ENCODE measurements at regions not wholly inside any gene's neighbourhood (a gene's known extent, or its start where the extent isn't known, plus 50 kb on each side); places are given as distances from the start of the nearest gene placed in this dataset.

DNA sequence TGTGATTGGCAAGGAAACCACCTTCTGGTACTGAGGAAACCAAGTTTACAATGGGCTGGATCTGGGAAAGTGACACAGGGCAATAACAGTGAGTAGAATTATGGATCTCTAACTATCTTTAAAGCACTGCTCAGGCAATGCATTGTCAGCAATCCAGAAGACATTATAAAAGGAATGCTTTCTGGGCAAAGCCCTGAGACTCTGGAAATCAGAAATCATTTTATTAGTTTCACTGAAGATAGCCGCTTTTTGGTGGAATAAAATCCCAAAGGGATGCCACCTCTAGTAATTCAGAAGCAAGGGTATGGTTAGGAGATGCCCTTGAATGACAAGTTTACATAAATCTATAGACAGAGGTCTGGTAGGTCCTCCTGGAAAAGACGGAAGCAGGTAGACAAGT, 211.1 kb downstream of the DMRT2 start:
- H3K36me3 ChIP-seq = no peaks in the 10 kb centered on the region
- no peaks in the 10 kb centered on the region for H3K27me3 ChIP-seq
- 82 to 96% (median 91%) methylated on average over 2 of the region's 2 CpGs for WGBS, 5 donors
- H3K27ac ChIP-seq = no peak overlapping the region
- no peak for TF ChIP-seq EP300 (IDR thresholded peaks at IDR 0.05)
- TF ChIP-seq POLR2AphosphoS5 (IDR thresholded peaks at IDR 0.05) = no peak
- TF ChIP-seq CTCF (IDR thresholded peaks at IDR 0.05) = no peak
- no peak for TF ChIP-seq POLR2A (IDR thresholded peaks at IDR 0.05)
- no peak for DNase-seq
- H3K4me1 ChIP-seq = no peaks in the 10 kb centered on the region
- no peaks in the 10 kb centered on the region for H3K9me3 ChIP-seq
- intact Hi-C loops (cut with DNase I; ENCODE audit: low total_unique reads) = no loop called here
- H3K4me3 ChIP-seq = no peak overlapping the region

DNA sequence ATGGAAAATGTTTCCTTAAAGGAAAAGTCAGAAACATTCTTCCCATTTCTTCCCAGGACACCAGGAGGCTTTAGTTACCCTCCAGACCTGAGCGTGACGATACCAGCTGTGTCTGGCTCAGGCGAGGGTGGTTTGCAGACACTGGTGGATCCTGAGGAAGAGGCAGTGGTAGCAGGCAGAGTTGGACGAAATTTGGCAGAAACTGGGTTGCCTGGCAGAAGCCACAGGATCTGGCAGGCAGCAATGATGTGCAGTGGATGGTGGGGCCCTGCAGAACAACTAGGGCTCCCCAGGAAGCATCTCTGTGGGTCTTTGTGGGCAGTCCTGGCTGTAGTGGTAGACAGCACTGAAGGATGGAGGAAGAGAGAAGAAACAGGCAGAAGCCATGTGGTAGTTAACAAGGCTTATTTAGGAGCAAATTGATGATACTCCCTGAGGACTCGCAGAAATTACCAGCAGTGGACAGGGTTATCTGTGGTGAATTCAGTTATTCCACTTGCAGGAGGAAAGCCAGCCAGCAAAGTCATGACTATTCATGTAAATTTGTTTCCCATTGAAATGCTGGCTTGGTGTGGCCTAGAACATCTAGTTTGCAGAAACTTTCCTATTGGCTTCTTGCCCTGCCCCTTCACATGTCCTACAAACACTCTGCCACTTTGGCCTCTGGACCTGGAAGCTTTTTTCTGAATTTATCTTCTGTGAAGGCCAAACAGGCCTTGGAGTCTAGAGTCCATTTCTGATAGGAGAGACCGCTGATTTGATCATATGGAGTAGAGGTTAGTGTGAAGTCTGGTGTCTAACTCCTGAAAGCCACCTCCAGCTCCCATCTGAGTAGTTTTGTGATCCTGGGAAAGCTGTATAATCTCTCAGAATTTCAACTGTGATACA, 212.0 kb downstream of the DMRT2 start:
- 67 to 78% (median 75%) methylated on average over 6 of the region's 6 CpGs for WGBS, 5 donors
- no peaks in the 10 kb centered on the region for H3K9me3 ChIP-seq
- no peaks in the 10 kb centered on the region for H3K27me3 ChIP-seq
- H3K4me1 ChIP-seq = no peaks in the 10 kb centered on the region
- TF ChIP-seq POLR2AphosphoS5 (IDR thresholded peaks at IDR 0.05) (no peak), CTCF (IDR thresholded peaks at IDR 0.05) (no peak), EP300 (IDR thresholded peaks at IDR 0.05) (no peak), POLR2A (IDR thresholded peaks at IDR 0.05) (no peak)
- no peak overlapping the region for H3K4me3 ChIP-seq
- no peaks in the 10 kb centered on the region for H3K36me3 ChIP-seq
- intact Hi-C loops (cut with DNase I; ENCODE audit: low total_unique reads) = no loop called here
- H3K27ac ChIP-seq = no peak overlapping the region
- no peak for DNase-seq

DNA sequence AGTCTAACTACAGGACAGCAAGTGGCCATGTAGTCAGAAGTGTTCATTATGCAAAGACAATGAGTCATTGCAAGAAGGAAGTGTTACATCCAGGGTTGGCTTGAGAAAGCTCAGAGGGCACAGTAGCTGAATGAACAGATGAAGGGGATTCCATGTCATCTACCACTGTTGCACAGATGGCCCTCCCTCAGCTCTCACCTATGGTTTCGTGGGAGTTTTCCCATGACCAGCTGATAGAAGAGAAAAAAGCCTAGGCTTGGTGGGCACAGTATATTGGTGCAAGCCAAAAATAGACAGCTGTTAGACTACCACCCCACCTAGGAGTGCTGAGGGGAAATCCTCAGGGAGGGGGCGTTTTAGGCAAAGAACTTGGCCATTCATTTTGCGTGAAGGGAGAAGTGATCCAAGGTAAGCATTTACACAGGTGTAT, 217.0 kb downstream of the DMRT2 start:
- no peak overlapping the region for H3K27ac ChIP-seq
- no peak overlapping the region for H3K4me3 ChIP-seq
- no peaks in the 10 kb centered on the region for H3K4me1 ChIP-seq
- no peaks in the 10 kb centered on the region for H3K36me3 ChIP-seq
- 46 to 75% (median 50%) methylated on average over 3 of the region's 3 CpGs for WGBS, 5 donors
- no peak for TF ChIP-seq CTCF (IDR thresholded peaks at IDR 0.05)
- no peak for TF ChIP-seq POLR2AphosphoS5 (IDR thresholded peaks at IDR 0.05)
- TF ChIP-seq EP300 (IDR thresholded peaks at IDR 0.05) = no peak
- no peak for TF ChIP-seq POLR2A (IDR thresholded peaks at IDR 0.05)
- H3K9me3 ChIP-seq = no peaks in the 10 kb centered on the region
- DNase-seq = no peak
- intact Hi-C loops (cut with DNase I; ENCODE audit: low total_unique reads) = no loop called here
- H3K27me3 ChIP-seq = no peaks in the 10 kb centered on the region

DNA sequence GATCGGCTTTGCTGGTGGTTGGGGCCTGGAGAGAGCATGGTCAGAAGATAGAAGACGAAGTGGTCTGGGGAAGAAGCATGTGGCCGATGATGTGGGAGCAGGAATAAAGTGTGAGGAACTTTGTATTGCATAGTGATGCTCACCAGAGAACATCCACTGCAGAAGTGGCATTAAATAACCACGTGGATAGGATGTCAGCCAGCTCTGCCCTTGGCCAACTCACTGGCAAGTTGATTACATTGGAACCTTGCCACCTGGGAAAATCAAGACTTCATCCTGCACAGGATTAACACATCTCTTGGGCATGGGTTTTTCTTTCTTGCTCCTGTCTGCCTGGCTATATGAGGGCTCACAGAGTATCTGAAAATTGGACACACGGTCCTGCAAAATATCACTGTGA, 217.4 kb downstream of the DMRT2 start:
- WGBS, 5 donors = 68 to 73% (median 71%) methylated on average over 5 of the region's 5 CpGs
- Histone ChIP-seq H3K9me3 (no peaks in the 10 kb centered on the region), H3K4me3 (no peak overlapping the region), H3K36me3 (no peaks in the 10 kb centered on the region), H3K27me3 (no peaks in the 10 kb centered on the region), H3K27ac (no peak overlapping the region), H3K4me1 (no peaks in the 10 kb centered on the region)
- intact Hi-C loops (cut with DNase I; ENCODE audit: low total_unique reads) = no loop called here
- DNase-seq = peak in 1 of 2 donors; percentile 57
- no peak for TF ChIP-seq CTCF (IDR thresholded peaks at IDR 0.05)
- peak in 1 of 3 donors; percentile 40 for TF ChIP-seq POLR2AphosphoS5 (IDR thresholded peaks at IDR 0.05)

Measured in stomach (tissue), 8 donors.